Choroid plexus epithelial cell (primary cell): ENCODE measurements at regions not wholly inside any gene's neighbourhood (a gene's known extent, or its start where the extent isn't known, plus 50 kb on each side); places are given as distances from the start of the nearest gene placed in this dataset.

Source experiments
- DNase-seq: peaks from one replicate; pipeline ENCODE4 v3.0.0-alpha.2; 2010; ENCODE audit warnings: low read depth
- H3K4me3 ChIP-seq: 2 replicates; pipeline ENCODE4 v1.5.1; 2011; ENCODE audit warnings: low read depth, mild to moderate bottlenecking, control low read depth, low read length, moderate library complexity
- TF ChIP-seq, protein P1 (sequence below): conservative IDR thresholded peaks from 2 replicates; pipeline ENCODE4 v1.5.1; 2011; ENCODE audit warnings: low read depth, mild to moderate bottlenecking, control low read depth, inconsistent platforms, low read length, moderate library complexity

DNA sequence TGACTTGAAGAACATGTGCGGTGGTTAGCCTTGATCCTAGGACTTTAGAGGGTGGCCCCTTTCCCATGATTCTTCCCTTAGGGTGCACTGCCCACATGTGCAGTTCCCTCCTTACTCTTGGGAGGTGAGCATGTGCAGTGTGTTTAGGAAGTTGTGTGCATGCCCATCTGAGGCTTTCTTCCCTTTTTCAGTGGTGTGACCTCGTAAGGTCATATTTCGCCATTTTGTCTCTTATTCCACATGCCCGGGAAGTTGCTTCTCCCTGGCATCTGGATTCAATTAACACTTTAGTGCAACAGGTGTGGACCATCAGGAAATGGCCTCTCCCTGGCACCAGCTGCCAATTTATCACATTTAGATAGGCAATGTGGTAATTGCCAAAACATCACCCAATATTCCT is 380.6 kb upstream of the VSTM2A start:
- TF ChIP-seq, protein P1, sequence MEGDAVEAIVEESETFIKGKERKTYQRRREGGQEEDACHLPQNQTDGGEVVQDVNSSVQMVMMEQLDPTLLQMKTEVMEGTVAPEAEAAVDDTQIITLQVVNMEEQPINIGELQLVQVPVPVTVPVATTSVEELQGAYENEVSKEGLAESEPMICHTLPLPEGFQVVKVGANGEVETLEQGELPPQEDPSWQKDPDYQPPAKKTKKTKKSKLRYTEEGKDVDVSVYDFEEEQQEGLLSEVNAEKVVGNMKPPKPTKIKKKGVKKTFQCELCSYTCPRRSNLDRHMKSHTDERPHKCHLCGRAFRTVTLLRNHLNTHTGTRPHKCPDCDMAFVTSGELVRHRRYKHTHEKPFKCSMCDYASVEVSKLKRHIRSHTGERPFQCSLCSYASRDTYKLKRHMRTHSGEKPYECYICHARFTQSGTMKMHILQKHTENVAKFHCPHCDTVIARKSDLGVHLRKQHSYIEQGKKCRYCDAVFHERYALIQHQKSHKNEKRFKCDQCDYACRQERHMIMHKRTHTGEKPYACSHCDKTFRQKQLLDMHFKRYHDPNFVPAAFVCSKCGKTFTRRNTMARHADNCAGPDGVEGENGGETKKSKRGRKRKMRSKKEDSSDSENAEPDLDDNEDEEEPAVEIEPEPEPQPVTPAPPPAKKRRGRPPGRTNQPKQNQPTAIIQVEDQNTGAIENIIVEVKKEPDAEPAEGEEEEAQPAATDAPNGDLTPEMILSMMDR, result no peak
- no peak for DNase-seq
- no peak overlapping the region for H3K4me3 ChIP-seq

GRCh38 chr7:54166419-54166818 is 375.8 kb upstream of the VSTM2A start:
- no peak overlapping the region for H3K4me3 ChIP-seq
- DNase-seq, result no peak
- TF ChIP-seq, protein P1, result no peak

DNA sequence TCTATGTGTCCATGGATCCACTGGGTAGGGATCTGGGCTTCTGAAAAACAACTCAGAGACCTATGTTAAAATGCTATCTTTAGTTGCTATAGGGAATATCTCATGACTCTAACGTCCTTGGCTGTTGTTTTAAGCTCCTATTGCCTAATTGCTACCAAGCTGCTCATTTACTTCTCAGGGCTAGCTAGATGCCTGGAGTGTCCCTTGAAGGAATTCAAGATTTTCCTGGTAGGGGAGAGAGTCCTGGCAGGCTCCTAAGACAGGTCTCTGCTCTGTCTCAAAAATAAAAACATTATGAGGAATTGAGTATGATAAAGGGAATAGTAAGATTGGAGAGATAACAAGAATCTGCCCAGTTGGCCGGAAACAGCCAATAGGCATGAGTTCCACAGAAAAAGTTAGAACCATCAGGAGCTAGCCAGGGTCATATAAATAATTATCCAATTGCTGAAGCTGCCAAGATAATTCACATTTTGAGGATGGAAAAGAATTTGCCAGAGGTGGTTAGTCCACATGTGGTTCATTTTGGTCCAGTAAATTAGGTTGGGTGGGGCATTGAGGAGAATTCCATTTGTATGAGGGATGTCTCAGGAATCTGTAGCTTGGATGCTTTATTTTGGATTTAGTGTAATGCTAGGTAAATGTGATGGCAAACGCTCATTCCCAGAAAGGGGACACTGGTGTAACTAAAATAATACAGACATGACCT is 362.7 kb upstream of the VSTM2A start:
- TF ChIP-seq, protein P1, result no peak
- DNase-seq, result no peak
- no peak overlapping the region for H3K4me3 ChIP-seq

DNA sequence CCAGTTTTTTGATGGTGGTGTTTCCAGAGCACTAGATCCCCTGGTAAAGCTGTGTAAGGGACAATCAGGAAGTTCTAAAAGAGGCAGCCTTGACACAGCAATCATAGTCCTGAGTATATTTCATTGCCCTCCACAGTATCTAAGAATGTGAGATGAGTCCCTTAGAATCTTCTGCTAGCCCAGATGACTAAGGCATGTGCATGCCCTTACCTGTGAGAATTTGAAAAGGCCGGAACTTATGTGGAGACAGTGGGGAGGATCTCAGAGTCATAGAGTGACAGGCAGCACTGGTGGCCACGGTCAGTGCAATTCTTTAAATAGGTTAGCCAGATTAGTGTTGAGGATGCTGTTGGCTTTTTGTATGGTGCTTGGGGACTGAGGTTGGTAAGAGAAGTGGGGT is 361.4 kb upstream of the VSTM2A start:
- TF ChIP-seq, protein P1, result no peak
- no peak for DNase-seq
- H3K4me3 ChIP-seq, result no peak overlapping the region

DNA sequence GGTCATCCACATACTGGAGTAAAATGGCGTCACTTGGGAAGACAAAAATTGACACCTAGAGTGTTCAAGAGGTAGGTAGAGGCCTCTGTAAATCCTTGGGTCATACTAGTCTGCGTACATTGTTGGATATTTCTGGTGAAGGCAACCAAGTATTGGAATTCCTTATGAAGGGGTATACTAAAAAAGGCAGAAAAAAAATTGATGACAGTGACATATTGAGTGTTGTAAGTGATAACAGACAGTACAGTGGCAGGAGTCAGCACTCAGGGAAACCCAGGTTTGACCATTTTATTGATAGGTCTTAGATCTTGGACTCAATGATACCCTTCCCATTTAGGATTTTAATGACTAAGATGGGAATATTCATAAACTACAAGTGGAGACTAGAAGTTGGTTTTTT is 359.1 kb upstream of the VSTM2A start:
- no peak for DNase-seq
- H3K4me3 ChIP-seq, result no peak overlapping the region
- TF ChIP-seq, protein P1, result no peak

DNA sequence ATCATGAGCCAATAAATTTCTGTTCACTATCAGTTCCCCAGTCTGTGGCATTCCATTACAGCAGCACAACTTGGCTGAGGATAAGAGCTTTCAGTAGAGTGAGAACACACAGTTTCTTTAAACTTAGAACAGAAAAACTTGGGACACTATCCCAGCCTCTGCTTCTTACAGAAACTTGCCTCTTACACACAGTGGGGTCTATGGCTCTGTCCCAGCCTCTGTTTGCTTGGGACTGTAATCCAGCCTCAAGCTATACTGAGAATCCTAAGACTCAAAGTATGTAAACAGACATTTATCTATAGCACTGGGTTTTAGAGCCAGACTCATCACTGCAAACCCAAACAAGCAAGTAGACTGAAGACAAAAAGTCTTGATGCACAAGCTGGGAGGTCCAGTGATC is 355.8 kb upstream of the VSTM2A start:
- TF ChIP-seq, protein P1, result no peak
- no peak for DNase-seq
- no peak overlapping the region for H3K4me3 ChIP-seq
